GM12875 (cell line): ENCODE measurements at regions not wholly inside any gene's neighbourhood (a gene's known extent, or its start where the extent isn't known, plus 50 kb on each side); places are given as distances from the start of the nearest gene placed in this dataset.

ENCODE experiments used
- H3K4me3 ChIP-seq: one replicate; pipeline ENCODE4 v1.5.1; 2011; ENCODE audit warnings: low read depth, low read length, control low read depth
- TF ChIP-seq, protein P1 (sequence below): IDR thresholded peaks from 2 replicates; pipeline ENCODE4 v1.5.1; 2011; ENCODE audit warnings: low read depth, mild to moderate bottlenecking, control low read depth, inconsistent platforms, low read length, moderate library complexity, borderline replicate concordance; ENCODE audit not compliant: insufficient read depth

DNA sequence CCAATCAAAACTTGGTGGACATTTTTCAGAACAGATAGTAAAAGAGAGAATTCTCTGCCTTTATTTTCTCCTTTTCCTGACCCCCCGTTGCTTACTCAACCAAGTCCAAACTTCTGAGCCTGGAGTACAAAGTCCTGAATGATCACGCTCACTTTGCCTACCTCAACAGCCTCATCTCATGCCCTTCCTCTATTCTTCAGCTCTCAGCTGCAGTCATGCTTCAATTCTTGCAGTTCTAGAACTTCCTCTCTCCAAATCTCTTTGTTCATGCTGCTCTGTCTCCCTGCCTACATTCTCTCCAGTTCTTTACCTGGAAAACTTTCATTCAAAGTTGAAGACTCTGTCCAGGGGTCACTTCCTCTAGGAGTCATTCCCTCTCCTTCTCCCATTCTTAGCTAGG lies 398.5 kb upstream of the SLC24A2 start:
- no peak overlapping the region for H3K4me3 ChIP-seq
- TF ChIP-seq, protein P1, sequence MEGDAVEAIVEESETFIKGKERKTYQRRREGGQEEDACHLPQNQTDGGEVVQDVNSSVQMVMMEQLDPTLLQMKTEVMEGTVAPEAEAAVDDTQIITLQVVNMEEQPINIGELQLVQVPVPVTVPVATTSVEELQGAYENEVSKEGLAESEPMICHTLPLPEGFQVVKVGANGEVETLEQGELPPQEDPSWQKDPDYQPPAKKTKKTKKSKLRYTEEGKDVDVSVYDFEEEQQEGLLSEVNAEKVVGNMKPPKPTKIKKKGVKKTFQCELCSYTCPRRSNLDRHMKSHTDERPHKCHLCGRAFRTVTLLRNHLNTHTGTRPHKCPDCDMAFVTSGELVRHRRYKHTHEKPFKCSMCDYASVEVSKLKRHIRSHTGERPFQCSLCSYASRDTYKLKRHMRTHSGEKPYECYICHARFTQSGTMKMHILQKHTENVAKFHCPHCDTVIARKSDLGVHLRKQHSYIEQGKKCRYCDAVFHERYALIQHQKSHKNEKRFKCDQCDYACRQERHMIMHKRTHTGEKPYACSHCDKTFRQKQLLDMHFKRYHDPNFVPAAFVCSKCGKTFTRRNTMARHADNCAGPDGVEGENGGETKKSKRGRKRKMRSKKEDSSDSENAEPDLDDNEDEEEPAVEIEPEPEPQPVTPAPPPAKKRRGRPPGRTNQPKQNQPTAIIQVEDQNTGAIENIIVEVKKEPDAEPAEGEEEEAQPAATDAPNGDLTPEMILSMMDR: no peak

DNA sequence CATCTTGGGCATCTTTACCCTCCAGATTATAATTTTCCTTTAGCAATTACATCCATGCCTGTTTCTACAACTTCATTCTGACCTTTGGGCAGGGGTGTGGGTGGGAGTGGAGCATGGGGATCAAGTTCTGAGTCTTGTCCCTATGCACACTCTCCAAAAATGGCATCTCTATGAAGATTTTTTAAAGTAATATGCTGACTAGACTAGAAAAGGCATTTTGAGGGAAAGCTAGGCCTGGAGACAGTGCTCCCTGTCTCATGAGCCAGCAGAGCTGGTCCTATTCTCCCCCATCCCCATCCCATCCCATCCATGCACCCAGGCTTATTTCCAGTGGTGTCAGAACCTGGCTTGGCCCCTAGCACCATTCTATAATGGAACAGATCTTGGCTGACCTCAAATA lies 398.0 kb upstream of the SLC24A2 start:
- no peak overlapping the region for H3K4me3 ChIP-seq
- TF ChIP-seq, protein P1: no peak

DNA sequence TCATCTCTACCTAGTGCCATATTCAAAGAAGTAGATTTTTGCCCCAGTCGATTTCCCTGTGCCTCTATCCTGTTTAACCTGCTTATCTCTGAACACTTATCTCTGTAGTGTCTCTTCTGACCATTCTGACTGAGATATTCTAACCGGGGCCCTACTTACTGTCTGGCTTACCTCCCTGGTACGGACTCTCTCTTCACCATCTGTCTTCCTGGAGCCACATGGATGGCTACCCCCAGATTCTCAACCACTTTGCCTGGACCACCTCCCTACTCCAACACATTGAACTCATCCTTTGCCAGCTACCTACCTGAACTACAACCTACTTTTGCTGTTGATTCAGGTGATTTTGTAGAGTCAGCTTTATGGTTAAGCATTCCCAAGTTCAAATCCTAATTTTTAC lies 397.4 kb upstream of the SLC24A2 start:
- TF ChIP-seq, protein P1: no peak

DNA sequence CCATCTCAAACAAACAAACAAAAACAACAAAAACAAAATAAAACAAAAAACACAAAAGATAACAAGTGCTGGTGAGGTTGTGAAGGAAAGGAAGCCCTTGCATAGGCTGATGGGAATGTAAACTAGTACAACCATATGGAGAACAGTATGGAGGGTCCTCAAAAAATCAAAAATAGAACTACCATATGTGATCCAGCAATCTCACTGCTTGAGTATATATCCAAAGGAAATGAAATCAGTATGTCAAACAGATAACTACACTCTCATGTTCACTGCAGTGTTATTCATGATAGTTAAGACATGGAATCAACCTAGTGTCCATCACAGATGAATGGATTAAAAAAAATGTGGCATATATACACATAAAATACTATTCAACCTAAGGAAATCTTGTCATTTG lies 395.7 kb upstream of the SLC24A2 start:
- TF ChIP-seq, protein P1: no peak

More for the DNA sequence above, 397.4 kb upstream of the SLC24A2 start:
- H3K4me3 ChIP-seq: no peak overlapping the region

DNA sequence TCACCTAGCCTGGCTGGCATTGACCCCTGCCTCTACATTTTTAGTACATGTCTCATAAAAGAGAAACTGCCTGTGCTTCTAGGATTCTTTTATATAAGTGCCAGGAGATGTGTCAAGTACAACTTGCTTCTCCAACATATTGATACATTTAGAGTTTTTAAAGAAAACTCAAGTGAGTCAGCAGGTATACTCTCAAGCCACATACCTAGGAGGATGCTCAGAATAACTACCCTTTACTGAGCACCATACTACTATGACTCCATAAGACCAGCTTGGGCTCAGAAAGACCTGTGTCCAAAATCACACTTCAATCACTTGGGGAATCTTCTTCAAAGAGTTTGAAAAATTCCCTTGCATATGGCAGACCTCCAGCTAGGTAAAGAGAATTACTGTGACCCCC lies 389.8 kb upstream of the SLC24A2 start:
- H3K4me3 ChIP-seq: no peak overlapping the region
- TF ChIP-seq, protein P1: no peak

More for the DNA sequence above, 395.7 kb upstream of the SLC24A2 start:
- no peak overlapping the region for H3K4me3 ChIP-seq

DNA sequence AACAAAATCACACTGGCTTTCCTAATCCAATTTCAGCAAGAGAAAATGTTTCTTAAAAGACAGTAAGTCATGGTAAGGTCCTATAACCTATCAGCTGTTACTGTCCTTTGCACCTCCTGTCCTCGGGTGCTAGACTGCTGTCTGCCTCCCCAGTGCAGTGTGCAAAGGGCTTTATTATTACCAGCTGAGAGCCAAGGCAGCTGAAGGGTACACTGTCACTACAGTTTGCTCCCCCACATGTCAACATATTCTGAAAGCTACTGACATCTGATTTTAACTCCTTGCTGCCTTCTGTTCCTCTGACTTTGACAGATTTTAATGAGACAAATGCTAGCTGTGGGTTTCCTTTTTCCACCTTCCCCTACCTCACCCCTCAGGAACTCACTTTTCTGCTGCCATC lies 389.4 kb upstream of the SLC24A2 start:
- TF ChIP-seq, protein P1: no peak
- no peak overlapping the region for H3K4me3 ChIP-seq

DNA sequence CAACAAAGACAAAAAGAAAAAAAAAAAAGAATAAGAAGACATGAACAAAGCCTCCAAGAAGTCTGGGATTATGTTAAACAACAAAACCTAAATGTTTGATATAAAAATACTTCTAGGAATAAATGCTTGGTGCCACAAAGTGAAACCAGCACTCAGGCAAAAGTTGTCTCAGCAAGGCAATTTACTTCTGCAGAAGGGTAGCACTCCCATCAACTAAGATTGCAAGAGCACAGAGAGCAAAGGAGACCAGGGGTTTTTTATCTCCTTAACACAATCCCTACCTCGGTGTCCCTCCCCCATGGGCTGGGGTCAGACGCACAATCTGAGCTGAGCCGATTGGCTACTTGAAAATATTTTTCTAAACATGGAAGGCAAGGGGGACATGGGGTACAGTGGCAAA lies 381.3 kb upstream of the SLC24A2 start:
- no peak overlapping the region for H3K4me3 ChIP-seq
- TF ChIP-seq, protein P1: no peak
